DOHH2 (cell line): ENCODE measurements at regions not wholly inside any gene's neighbourhood (a gene's known extent, or its start where the extent isn't known, plus 50 kb on each side); places are given as distances from the start of the nearest gene placed in this dataset.
A peak's percentile ranks its signal among the peaks of the same experiment; 100 is the strongest.

Experiments
- H3F3A ChIP-seq: fragments of 200-600 bp; sonication (generic), shearing (Covaris generic); 2 replicates; pipeline ENCODE4 v1.6.0; 2016; ENCODE audit warnings: antibody characterized with exemption, mild to moderate bottlenecking; ENCODE audit not compliant: control insufficient read depth, insufficient read depth
- H3K27ac ChIP-seq: fragments of 200-600 bp; sonication (generic); 2 replicates; pipeline ENCODE4 v1.5.1; 2014; ENCODE audit warnings: low read depth, mild to moderate bottlenecking, low read length, moderate library complexity
- H3K27me3 ChIP-seq: fragments of 200-600 bp; sonication (generic); 2 replicates; pipeline ENCODE4 v1.6.1; 2014; ENCODE audit warnings: mild to moderate bottlenecking, low read length, mixed read lengths; ENCODE audit not compliant: control insufficient read depth
- H3K36me3 ChIP-seq: fragments of 200-600 bp; sonication (generic); 2 replicates; pipeline ENCODE4 v1.6.1; 2014; ENCODE audit warnings: mild to moderate bottlenecking, low read length, moderate library complexity, mixed read lengths; ENCODE audit not compliant: control insufficient read depth
- H3K4me1 ChIP-seq: fragments of 200-600 bp; sonication (generic); 2 replicates; pipeline ENCODE4 v1.6.1; 2014; ENCODE audit warnings: mild to moderate bottlenecking, low read length, mixed read lengths; ENCODE audit not compliant: control insufficient read depth
- H3K4me2 ChIP-seq: fragments of 200-600 bp; sonication (generic); 2 replicates; pipeline ENCODE4 v1.6.0; 2014; ENCODE audit warnings: mild to moderate bottlenecking, low read length, moderate library complexity
- H3K4me3 ChIP-seq: fragments of 200-600 bp; sonication (generic); 2 replicates; pipeline ENCODE4 v1.5.1; 2014; ENCODE audit warnings: mild to moderate bottlenecking, low read length, mixed read lengths
- H3K79me2 ChIP-seq: fragments of 200-600 bp; sonication (generic); 2 replicates; pipeline ENCODE4 v1.6.1; 2014; ENCODE audit warnings: mild to moderate bottlenecking, low read length, mixed read lengths; ENCODE audit not compliant: control insufficient read depth
- H3K9me2 ChIP-seq: fragments of 200-600 bp; sonication (generic); replicated peaks from 2 replicates; pipeline ENCODE4 v1.6.1; 2014; ENCODE audit warnings: mild to moderate bottlenecking, low read length, mixed read lengths; ENCODE audit not compliant: control insufficient read depth
- H3K9me3 ChIP-seq: fragments of 200-600 bp; sonication (generic); 2 replicates; pipeline ENCODE4 v1.6.1; 2014; ENCODE audit warnings: antibody characterized with exemption, low read length, mixed read lengths; ENCODE audit not compliant: control insufficient read depth, insufficient read depth
- H4K20me1 ChIP-seq: fragments of 200-600 bp; sonication (generic); 2 replicates; pipeline ENCODE4 v1.6.0; 2014; ENCODE audit warnings: low read depth, mild to moderate bottlenecking, antibody characterized with exemption, low read length, moderate library complexity; ENCODE audit not compliant: control insufficient read depth, insufficient read depth
- EZH2phosphoT487 ChIP-seq: fragments of 200-600 bp; sonication (generic); IDR thresholded peaks from 2 replicates; pipeline ENCODE4 v1.6.1; 2017; ENCODE audit warnings: borderline replicate concordance, mild to moderate bottlenecking, antibody characterized with exemption, low read length, moderate library complexity, mixed read lengths
- TF ChIP-seq, protein P1 (sequence below): fragments of 200-600 bp; sonication (generic); IDR thresholded peaks from one replicate; pipeline ENCODE4 v1.5.1; 2014; ENCODE audit warnings: antibody characterized with exemption, mild to moderate bottlenecking, low read depth, low read length; ENCODE audit not compliant: poor library complexity, severe bottlenecking

DNA sequence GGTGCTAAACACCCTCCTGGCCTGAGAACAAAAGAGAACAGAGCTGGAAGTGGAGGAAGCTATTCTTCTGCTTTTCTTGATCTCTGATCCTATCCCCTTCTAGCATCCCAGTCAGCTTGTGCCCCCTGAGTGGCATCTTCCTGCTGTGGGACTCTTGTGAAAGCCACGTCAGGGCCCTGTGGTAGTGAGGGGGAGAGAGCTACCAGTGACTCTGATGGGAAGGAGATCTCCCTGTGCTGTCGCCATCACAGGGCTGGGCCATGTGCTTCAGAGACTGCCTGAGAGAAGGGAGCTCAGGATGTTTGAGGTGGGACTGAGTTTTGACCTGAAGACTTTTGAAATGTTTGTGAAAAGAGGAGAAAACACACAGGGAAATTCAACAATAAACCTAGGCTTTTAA, 107.6 kb upstream of the FUT8 start:
- TF ChIP-seq, protein P1, sequence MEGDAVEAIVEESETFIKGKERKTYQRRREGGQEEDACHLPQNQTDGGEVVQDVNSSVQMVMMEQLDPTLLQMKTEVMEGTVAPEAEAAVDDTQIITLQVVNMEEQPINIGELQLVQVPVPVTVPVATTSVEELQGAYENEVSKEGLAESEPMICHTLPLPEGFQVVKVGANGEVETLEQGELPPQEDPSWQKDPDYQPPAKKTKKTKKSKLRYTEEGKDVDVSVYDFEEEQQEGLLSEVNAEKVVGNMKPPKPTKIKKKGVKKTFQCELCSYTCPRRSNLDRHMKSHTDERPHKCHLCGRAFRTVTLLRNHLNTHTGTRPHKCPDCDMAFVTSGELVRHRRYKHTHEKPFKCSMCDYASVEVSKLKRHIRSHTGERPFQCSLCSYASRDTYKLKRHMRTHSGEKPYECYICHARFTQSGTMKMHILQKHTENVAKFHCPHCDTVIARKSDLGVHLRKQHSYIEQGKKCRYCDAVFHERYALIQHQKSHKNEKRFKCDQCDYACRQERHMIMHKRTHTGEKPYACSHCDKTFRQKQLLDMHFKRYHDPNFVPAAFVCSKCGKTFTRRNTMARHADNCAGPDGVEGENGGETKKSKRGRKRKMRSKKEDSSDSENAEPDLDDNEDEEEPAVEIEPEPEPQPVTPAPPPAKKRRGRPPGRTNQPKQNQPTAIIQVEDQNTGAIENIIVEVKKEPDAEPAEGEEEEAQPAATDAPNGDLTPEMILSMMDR = no peak
- no peak for TF ChIP-seq EZH2phosphoT487
- Histone ChIP-seq H3K27ac (peak overlapping the region; percentile 99), H3K4me1 (peaks cover 96% of the 10 kb centered on the region), H3F3A (peaks cover 35% of the 10 kb centered on the region), H3K4me3 (peak overlapping the region; percentile 69), H3K36me3 (peaks cover 16% of the 10 kb centered on the region), H4K20me1 (no peaks in the 10 kb centered on the region), H3K4me2 (peak overlapping the region; percentile 86), H3K27me3 (no peaks in the 10 kb centered on the region), H3K9me3 (peaks cover 3% of the 10 kb centered on the region; the same call in 1 of the 2 replicates), H3K9me2 (no peaks in the 10 kb centered on the region), H3K79me2 (peaks cover 10% of the 10 kb centered on the region)

DNA sequence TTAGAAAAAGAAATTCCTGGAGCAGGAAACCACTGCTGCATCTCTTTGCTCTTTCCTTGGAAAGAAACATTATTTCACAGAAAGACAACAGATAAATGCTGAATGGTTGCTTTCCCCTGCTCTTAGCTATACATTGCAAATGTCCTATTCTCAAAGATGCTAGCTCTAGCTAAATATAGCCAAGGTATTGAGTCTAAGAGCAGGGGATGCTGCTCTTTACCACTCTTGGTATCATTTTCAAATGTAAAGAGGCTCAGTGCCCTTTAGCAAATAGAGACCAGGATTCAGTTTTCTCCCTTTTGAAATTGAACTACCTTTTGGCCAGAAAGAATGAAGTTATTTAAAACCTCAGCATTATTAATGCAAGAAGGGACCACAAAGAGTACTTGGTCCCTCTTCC, 104.0 kb upstream of the FUT8 start:
- peak overlapping the region; percentile 12 for H3K27ac ChIP-seq
- H3K27me3 ChIP-seq = no peaks in the 10 kb centered on the region
- TF ChIP-seq, protein P1 = no peak
- no peak for TF ChIP-seq EZH2phosphoT487
- peaks cover 29% of the 10 kb centered on the region for H3K79me2 ChIP-seq
- peaks cover 29% of the 10 kb centered on the region for H3F3A ChIP-seq
- H3K9me2 ChIP-seq = no peaks in the 10 kb centered on the region
- H4K20me1 ChIP-seq = no peaks in the 10 kb centered on the region
- peaks cover 25% of the 10 kb centered on the region for H3K36me3 ChIP-seq
- no peak overlapping the region for H3K4me3 ChIP-seq
- H3K9me3 ChIP-seq = peaks cover 3% of the 10 kb centered on the region; the same call in 1 of the 2 replicates
- no peak overlapping the region for H3K4me2 ChIP-seq
- peaks cover 95% of the 10 kb centered on the region for H3K4me1 ChIP-seq

DNA sequence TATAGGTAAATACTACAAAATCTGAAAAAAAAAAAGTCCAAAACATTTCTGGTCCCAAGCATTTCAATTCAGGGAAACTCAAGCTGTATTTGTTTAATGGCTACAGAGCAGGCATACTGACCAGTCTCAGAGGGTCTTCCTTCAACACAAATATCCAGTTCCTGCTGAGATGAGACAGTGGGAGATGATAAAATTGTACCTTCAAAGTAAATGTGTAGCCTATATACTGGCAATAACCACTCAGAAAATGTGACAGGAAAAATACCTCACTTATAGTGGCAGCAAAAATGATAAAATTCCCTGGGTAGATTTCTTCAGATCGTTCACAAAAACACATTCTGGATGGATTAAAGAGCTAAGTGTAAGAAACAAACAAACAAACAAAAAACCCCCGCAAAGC, 102.0 kb upstream of the FUT8 start:
- Histone ChIP-seq H3F3A (peaks cover 15% of the 10 kb centered on the region), H3K36me3 (peaks cover 33% of the 10 kb centered on the region), H3K27ac (no peak overlapping the region), H3K27me3 (no peaks in the 10 kb centered on the region), H3K79me2 (peaks cover 45% of the 10 kb centered on the region), H3K4me3 (no peak overlapping the region), H3K9me3 (peaks cover 3% of the 10 kb centered on the region; the same call in 1 of the 2 replicates), H3K4me1 (peaks cover 94% of the 10 kb centered on the region), H3K9me2 (no peaks in the 10 kb centered on the region), H4K20me1 (no peaks in the 10 kb centered on the region), H3K4me2 (no peak overlapping the region)
- no peak for TF ChIP-seq EZH2phosphoT487
- TF ChIP-seq, protein P1 = no peak
